ENCODE measurements at regions not wholly inside any gene's neighbourhood (a gene's known extent, or its start where the extent isn't known, plus 50 kb on each side); places are given as distances from the start of the nearest gene placed in this dataset.

DNA sequence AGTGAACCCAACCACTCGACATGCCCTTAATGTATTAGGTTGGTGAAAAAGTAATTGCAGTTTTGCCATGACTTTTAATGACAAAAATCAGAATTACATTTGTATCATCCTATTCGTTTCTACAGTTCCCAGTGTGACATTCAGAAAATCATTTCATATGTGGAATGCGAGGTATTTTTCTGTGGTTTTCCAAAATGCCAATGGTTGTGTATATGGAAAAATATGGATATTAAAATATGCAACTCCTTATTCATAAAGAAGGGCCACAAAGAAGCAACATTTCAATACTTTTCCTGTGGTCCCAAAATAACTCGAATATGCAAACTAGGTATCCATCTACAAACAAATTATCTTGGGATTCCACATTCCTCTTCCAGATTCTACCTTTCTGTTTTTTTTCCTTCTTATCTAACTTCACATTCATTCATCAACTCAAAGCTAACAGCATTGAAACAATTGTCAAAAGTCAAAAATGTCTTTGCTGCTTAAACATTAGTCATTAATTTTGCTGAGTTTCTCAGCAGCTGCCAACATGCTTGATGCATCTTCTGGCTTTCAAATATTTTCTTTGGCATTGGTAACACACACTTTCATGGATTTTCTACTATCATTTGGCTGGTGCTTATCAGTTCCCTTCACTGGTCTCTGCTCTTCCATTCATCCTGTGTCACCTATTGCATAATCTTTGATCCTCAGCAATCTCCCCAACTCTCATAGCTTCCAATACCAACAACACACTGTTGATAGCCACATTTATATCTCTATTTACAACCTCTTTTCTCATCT, 1445.4 kb downstream of the EFNB2 start:
- Histone ChIP-seq H3K36me3 (no peaks in the 10 kb centered on the region), H3K27me3 (no peaks in the 10 kb centered on the region), H3K4me2 (no peak overlapping the region), H3K9me3 (no peaks in the 10 kb centered on the region), H4K20me1 (no peaks in the 10 kb centered on the region), H3K4me3 (no peak overlapping the region), H3K4me1 (no peaks in the 10 kb centered on the region), H3K27ac (no peak overlapping the region), H3K9ac (no peak overlapping the region)
- no peak for TF ChIP-seq Cebpa-rat (IDR thresholded peaks at IDR 0.05)

DNA sequence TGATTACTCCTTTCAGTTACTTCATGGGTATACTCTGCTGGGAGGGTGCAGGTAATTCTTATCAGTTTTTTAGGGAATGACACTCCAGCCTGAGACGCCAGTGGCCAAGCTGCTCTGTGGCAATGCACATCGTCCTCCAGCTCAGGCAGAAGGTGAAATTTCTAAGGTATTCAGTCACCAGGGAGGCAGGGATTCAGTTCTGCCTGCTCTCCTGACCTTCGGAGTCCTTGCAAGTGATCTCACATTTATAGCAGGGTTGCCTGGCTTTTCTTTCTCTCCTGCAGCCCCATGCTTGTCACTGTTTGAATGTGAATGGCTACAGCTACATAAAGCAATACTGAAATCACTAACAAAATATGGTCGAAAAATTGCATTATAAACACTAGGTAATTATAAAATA, 1447.5 kb downstream of the EFNB2 start:
- no peaks in the 10 kb centered on the region for H3K36me3 ChIP-seq
- TF ChIP-seq Cebpa-rat (IDR thresholded peaks at IDR 0.05), result no peak

GRCh38 chr13:105084931-105085330, 1450.5 kb downstream of the EFNB2 start:
- H3K4me3 ChIP-seq, result no peak overlapping the region
- no peaks in the 10 kb centered on the region for H3K4me1 ChIP-seq
- no peaks in the 10 kb centered on the region for H3K9me3 ChIP-seq
- H4K20me1 ChIP-seq, result no peaks in the 10 kb centered on the region
- H3K27ac ChIP-seq, result no peak overlapping the region
- H3K27me3 ChIP-seq, result no peaks in the 10 kb centered on the region
- no peak for TF ChIP-seq Cebpa-rat (IDR thresholded peaks at IDR 0.05)
- no peaks in the 10 kb centered on the region for H3K36me3 ChIP-seq
- no peak overlapping the region for H3K9ac ChIP-seq
- H3K4me2 ChIP-seq, result no peak overlapping the region

More for the DNA sequence above, 1447.5 kb downstream of the EFNB2 start:
- no peaks in the 10 kb centered on the region for H3K9me3 ChIP-seq
- no peak overlapping the region for H3K27ac ChIP-seq
- H3K9ac ChIP-seq, result no peak overlapping the region
- no peaks in the 10 kb centered on the region for H3K27me3 ChIP-seq
- no peak overlapping the region for H3K4me3 ChIP-seq
- no peaks in the 10 kb centered on the region for H3K4me1 ChIP-seq
- H3K4me2 ChIP-seq, result no peak overlapping the region
- H4K20me1 ChIP-seq, result no peaks in the 10 kb centered on the region

DNA sequence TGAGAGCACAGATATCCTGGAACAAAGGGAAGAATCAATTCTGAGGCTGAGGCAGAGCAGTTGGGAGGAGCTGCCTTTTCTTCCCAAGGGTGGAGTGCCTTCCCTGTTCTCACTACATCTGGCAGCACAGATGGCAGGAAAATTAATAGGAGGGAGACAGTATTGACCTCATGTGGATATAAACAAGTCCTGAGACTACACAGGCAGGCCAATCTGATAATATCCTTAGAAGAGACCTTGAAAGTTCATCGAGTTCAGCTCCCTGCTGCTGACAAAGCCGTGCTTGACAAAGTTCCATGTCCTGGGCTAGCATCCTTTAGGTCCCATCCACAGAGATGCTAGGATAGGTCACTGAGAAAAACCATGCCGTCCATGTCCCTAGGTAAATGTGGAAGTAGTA, 1451.5 kb downstream of the EFNB2 start:
- Histone ChIP-seq H3K4me3 (no peak overlapping the region), H3K27me3 (no peaks in the 10 kb centered on the region), H4K20me1 (no peaks in the 10 kb centered on the region), H3K4me1 (no peaks in the 10 kb centered on the region), H3K9me3 (no peaks in the 10 kb centered on the region), H3K27ac (no peak overlapping the region), H3K9ac (no peak overlapping the region), H3K36me3 (no peaks in the 10 kb centered on the region), H3K4me2 (no peak overlapping the region)
- TF ChIP-seq Cebpa-rat (IDR thresholded peaks at IDR 0.05), result no peak

DNA sequence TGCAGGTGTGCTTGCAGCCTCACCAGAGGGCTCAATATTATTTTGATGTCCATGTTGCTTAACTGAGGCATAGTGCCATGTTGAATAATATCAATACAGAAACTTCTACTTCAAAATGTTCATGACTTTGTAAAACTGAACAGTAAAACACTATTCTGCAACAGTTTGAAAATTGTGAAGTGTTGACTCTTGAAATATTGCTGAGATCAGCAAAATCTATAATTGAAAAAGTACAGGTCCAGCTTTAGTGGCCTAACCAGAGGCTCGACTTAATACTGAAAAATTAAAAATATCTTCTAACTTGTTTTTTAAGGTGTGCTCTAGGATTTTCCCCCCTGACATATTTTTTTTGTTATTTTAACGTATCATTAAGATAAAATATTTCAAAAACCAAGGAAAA, 1460.7 kb downstream of the EFNB2 start:
- Histone ChIP-seq H3K4me2 (no peak overlapping the region), H3K27ac (no peak overlapping the region), H3K4me3 (no peak overlapping the region), H3K36me3 (no peaks in the 10 kb centered on the region), H3K9me3 (no peaks in the 10 kb centered on the region), H3K9ac (no peak overlapping the region), H3K4me1 (no peaks in the 10 kb centered on the region), H4K20me1 (no peaks in the 10 kb centered on the region), H3K27me3 (no peaks in the 10 kb centered on the region)
- TF ChIP-seq Cebpa-rat (IDR thresholded peaks at IDR 0.05), result no peak

GRCh38 chr13:105073041-105073440, 1462.4 kb downstream of the EFNB2 start:
- no peaks in the 10 kb centered on the region for H3K27me3 ChIP-seq
- H4K20me1 ChIP-seq, result no peaks in the 10 kb centered on the region
- H3K4me1 ChIP-seq, result no peaks in the 10 kb centered on the region
- H3K36me3 ChIP-seq, result no peaks in the 10 kb centered on the region
- no peak overlapping the region for H3K4me2 ChIP-seq
- no peaks in the 10 kb centered on the region for H3K9me3 ChIP-seq
- H3K4me3 ChIP-seq, result no peak overlapping the region
- no peak overlapping the region for H3K27ac ChIP-seq
- H3K9ac ChIP-seq, result no peak overlapping the region
- no peak for TF ChIP-seq Cebpa-rat (IDR thresholded peaks at IDR 0.05)

- Histone ChIP-seq H3K36me3 (no peaks in the 10 kb centered on the region), H3K27ac (no peak overlapping the region), H3K9ac (no peak overlapping the region), H3K4me1 (no peaks in the 10 kb centered on the region), H3K9me3 (no peaks in the 10 kb centered on the region), H3K27me3 (no peaks in the 10 kb centered on the region), H4K20me1 (no peaks in the 10 kb centered on the region), H3K4me3 (no peak overlapping the region), H3K4me2 (no peak overlapping the region)
- no peak for TF ChIP-seq Cebpa-rat (IDR thresholded peaks at IDR 0.05)
Measured at GRCh38 chr13:105070452-105070851, 1465.0 kb downstream of the EFNB2 start.

GRCh38 chr13:105069106-105069505, 1466.4 kb downstream of the EFNB2 start:
- Histone ChIP-seq H3K4me3 (no peak overlapping the region), H3K36me3 (no peaks in the 10 kb centered on the region), H3K27me3 (no peaks in the 10 kb centered on the region), H3K4me1 (no peaks in the 10 kb centered on the region), H3K4me2 (no peak overlapping the region), H3K27ac (no peak overlapping the region), H3K9me3 (no peaks in the 10 kb centered on the region), H4K20me1 (no peaks in the 10 kb centered on the region), H3K9ac (no peak overlapping the region)
- TF ChIP-seq Cebpa-rat (IDR thresholded peaks at IDR 0.05), result no peak

DNA sequence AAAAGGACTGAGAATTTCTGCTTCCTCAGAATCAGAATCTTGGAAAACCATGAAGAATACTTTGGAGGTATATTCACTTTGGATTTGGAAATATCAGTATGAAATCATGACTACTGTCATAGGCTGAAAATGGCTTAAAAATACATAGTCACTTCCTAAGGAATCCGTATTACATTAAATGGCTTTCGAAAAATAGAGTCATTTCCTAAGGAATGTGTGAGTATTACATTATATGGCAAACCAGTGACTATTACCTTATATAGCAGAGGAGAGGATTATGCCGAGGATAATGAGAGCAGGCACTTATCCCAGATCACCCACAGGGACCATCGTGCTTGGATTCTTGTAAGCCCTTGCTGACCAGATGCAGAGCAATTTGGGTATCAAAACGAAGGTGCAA, 1471.8 kb downstream of the EFNB2 start:
- Histone ChIP-seq H3K4me2 (no peak overlapping the region), H3K4me1 (no peaks in the 10 kb centered on the region), H3K36me3 (no peaks in the 10 kb centered on the region), H3K9ac (no peak overlapping the region), H3K9me3 (no peaks in the 10 kb centered on the region), H3K27me3 (no peaks in the 10 kb centered on the region), H4K20me1 (no peaks in the 10 kb centered on the region), H3K4me3 (no peak overlapping the region), H3K27ac (no peak overlapping the region)
- no peak for TF ChIP-seq Cebpa-rat (IDR thresholded peaks at IDR 0.05)

DNA sequence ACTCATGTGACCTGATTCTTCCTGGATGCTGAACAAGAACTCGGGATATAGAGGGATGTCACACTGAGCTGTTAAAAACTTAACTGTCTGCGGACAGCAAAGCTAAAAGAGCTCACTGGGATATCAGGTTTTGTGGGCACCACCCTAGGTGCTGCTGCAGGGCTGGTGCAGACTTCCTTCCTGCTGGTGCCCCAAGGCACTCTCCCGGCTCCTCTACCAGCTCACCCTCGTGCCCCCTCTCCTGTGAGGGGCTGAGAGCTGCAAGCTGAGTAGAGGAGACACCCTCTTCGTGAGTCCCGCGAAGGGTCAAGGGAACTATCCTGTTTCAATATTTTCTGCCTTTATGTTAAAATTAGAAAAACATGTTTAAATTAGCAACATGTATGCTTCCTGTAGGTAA, 1475.7 kb downstream of the EFNB2 start:
- Histone ChIP-seq H3K36me3 (no peaks in the 10 kb centered on the region), H4K20me1 (no peaks in the 10 kb centered on the region), H3K27me3 (no peaks in the 10 kb centered on the region), H3K4me1 (no peaks in the 10 kb centered on the region), H3K4me2 (no peak overlapping the region), H3K27ac (no peak overlapping the region), H3K9ac (no peak overlapping the region), H3K4me3 (no peak overlapping the region), H3K9me3 (no peaks in the 10 kb centered on the region)
- TF ChIP-seq Cebpa-rat (IDR thresholded peaks at IDR 0.05), result no peak

- no peaks in the 10 kb centered on the region for H3K27me3 ChIP-seq
- H3K27ac ChIP-seq, result no peak overlapping the region
- no peak for TF ChIP-seq Cebpa-rat (IDR thresholded peaks at IDR 0.05)
- H3K4me3 ChIP-seq, result no peak overlapping the region
- H3K4me1 ChIP-seq, result no peaks in the 10 kb centered on the region
- H3K9ac ChIP-seq, result no peak overlapping the region
- H4K20me1 ChIP-seq, result no peaks in the 10 kb centered on the region
- H3K9me3 ChIP-seq, result no peaks in the 10 kb centered on the region
- H3K4me2 ChIP-seq, result no peak overlapping the region
- no peaks in the 10 kb centered on the region for H3K36me3 ChIP-seq
Measured at GRCh38 chr13:105058517-105058916, 1476.9 kb downstream of the EFNB2 start.
